Tongue (tissue), 1 donor: ENCODE measurements at regions not wholly inside any gene's neighbourhood (a gene's known extent, or its start where the extent isn't known, plus 50 kb on each side); places are given as distances from the start of the nearest gene placed in this dataset.
"Not testable (repeated sequence)": the region's sequence is repeated elsewhere in the genome, so short reads cannot be mapped to it uniquely, and the experiment has no call there.

Source experiments
- DNase-seq: peaks from one replicate; pipeline ENCODE4 v3.0.0-alpha.2; 2015

- DNase-seq: no peak
Measured at GRCh38 chr3:6608843-6609242, 252.1 kb upstream of the GRM7 start.

GRCh38 chr3:6612034-6612616 is 248.8 kb upstream of the GRM7 start:
- DNase-seq: no peak

GRCh38 chr3:6622260-6622659 is 238.7 kb upstream of the GRM7 start:
- DNase-seq: no peak

- no peak for DNase-seq
Measured at GRCh38 chr3:6622712-6623111, 238.2 kb upstream of the GRM7 start.

- no peak for DNase-seq
Measured at GRCh38 chr3:6631376-6631775, 229.5 kb upstream of the GRM7 start.

GRCh38 chr3:6640907-6641306 is 220.0 kb upstream of the GRM7 start:
- no peak for DNase-seq

- no peak for DNase-seq
Measured at GRCh38 chr3:6644070-6644929, 216.6 kb upstream of the GRM7 start.

GRCh38 chr3:6654670-6655069 is 206.2 kb upstream of the GRM7 start:
- no peak for DNase-seq

- DNase-seq: no peak
Measured at GRCh38 chr3:6655275-6655674, 205.6 kb upstream of the GRM7 start.

GRCh38 chr3:6657591-6657990 is 203.3 kb upstream of the GRM7 start:
- no peak for DNase-seq

- DNase-seq: no peak
Measured at GRCh38 chr3:6667354-6667753, 193.6 kb upstream of the GRM7 start.

GRCh38 chr3:6671363-6671762 is 189.6 kb upstream of the GRM7 start:
- no peak for DNase-seq

- DNase-seq: no peak
Measured at GRCh38 chr3:6679510-6679909, 181.4 kb upstream of the GRM7 start.

GRCh38 chr3:6680119-6680806 is 180.7 kb upstream of the GRM7 start:
- DNase-seq: no peak

GRCh38 chr3:6697285-6697684 is 163.6 kb upstream of the GRM7 start:
- DNase-seq: no peak

GRCh38 chr3:6697722-6698121 is 163.2 kb upstream of the GRM7 start:
- no peak for DNase-seq

- not testable (repeated sequence) for DNase-seq
Measured at GRCh38 chr3:6704817-6705216, 156.1 kb upstream of the GRM7 start.

GRCh38 chr3:6706777-6707176 is 154.1 kb upstream of the GRM7 start:
- no peak for DNase-seq

- no peak for DNase-seq
Measured at GRCh38 chr3:6709178-6709577, 151.7 kb upstream of the GRM7 start.

- DNase-seq: no peak
Measured at GRCh38 chr3:6714962-6715361, 146.0 kb upstream of the GRM7 start.

- DNase-seq: no peak
Measured at GRCh38 chr3:6716420-6716819, 144.5 kb upstream of the GRM7 start.

GRCh38 chr3:6717026-6717943 is 143.6 kb upstream of the GRM7 start:
- no peak for DNase-seq
